HCT116 (cell line): ENCODE measurements at regions not wholly inside any gene's neighbourhood (a gene's known extent, or its start where the extent isn't known, plus 50 kb on each side); places are given as distances from the start of the nearest gene placed in this dataset.

ENCODE experiments used
- ATAC-seq: fragments of 200-7000 bp; cut with Tn5 transposase; 2 replicates; pipeline ENCODE4 v1.9.1; 2020; ENCODE audit warnings: mild to moderate bottlenecking, moderate library complexity
- BruUV-seq: library from RNA; stranded (reverse); fragments of 400-500 nt; replicated peaks from 2 replicates; lab custom pipeline; 2021; lab: Mats Ljungman, UMichigan
- CTCF ChIA-PET: fragments of 300-600 bp; sonication (Branson Sonifier 250); formaldehyde crosslinking; loops from one replicate; lab custom pipeline; 2021; ENCODE audit warnings: antibody characterized with exemption; lab: Charles Lee
- POLR2A ChIA-PET: fragments of 300-600, 350-600 bp; sonication (Branson Sonifier 250); formaldehyde crosslinking; loops from one replicate; lab custom pipeline; 2021; ENCODE audit warnings: antibody characterized with exemption; lab: Charles Lee
- RAD21 ChIA-PET, 2 experiments: fragments of 300-600 bp; sonication (Branson Sonifier 250); formaldehyde crosslinking; loops; one replicate each; lab custom pipeline; 2023; ENCODE audit warnings: low total read pairs in 2 of 2; ENCODE audit not compliant: uncharacterized antibody in 2 of 2, unreplicated experiment in 2 of 2, low non-redundant PET in 1 of 2; lab: Charles Lee
- DNase-seq: peaks from one replicate; pipeline ENCODE4 v3.0.0-alpha.2; 2010; ENCODE audit warnings: low read depth, low spot score
- H2AFZ ChIP-seq: fragments of 200-600 bp; shearing (Covaris generic), sonication (generic); 2 replicates; pipeline ENCODE4 v1.6.1; 2017; ENCODE audit warnings: low read depth, mixed run types, mixed read lengths, antibody characterized with exemption, low read length; ENCODE audit not compliant: poor library complexity, severe bottlenecking
- H3K27ac ChIP-seq: 2 replicates; pipeline ENCODE4 v1.5.1; 2012; ENCODE audit warnings: low read depth, low read length
- H3K27me3 ChIP-seq: fragments of 200-600 bp; sonication (generic); 2 replicates; pipeline ENCODE4 v1.6.1; 2016; ENCODE audit warnings: mixed run types, low read length, mixed read lengths; ENCODE audit not compliant: insufficient read depth
- H3K36me3 ChIP-seq, 2 experiments: fragments of 200-500 bp in 1 of 2; fragments of 200-600 bp in 1 of 2; sonication (Bioruptor generic) in 1 of 2; sonication (generic) in 1 of 2; 2 replicates each; pipeline versions ENCODE4 v1.5.1 to v1.6.1; 2014 to 2016; ENCODE audit warnings: low read length in 2 of 2, inconsistent platforms in 1 of 2, mixed read lengths in 1 of 2, mixed run types in 1 of 2; ENCODE audit not compliant: insufficient read depth in 2 of 2, control insufficient read depth in 1 of 2
- H3K4me1 ChIP-seq, 2 experiments: fragments of 200-600 bp in 1 of 2; sonication (generic) in 1 of 2; 2 replicates each; pipeline versions ENCODE4 v1.5.1 to v1.6.1; 2012 to 2017; ENCODE audit warnings: low read length in 2 of 2, inconsistent platforms in 1 of 2, mild to moderate bottlenecking in 1 of 2, mixed read lengths in 1 of 2, mixed run types in 1 of 2, moderate library complexity in 1 of 2; ENCODE audit not compliant: insufficient read depth in 2 of 2, control insufficient read depth in 1 of 2
- H3K4me2 ChIP-seq: fragments of 200-600 bp; sonication (generic); 2 replicates; pipeline ENCODE4 v1.6.1; 2017; ENCODE audit warnings: mixed run types, low read length, mixed read lengths
- H3K4me3 ChIP-seq, 2 experiments: fragments of 200-600 bp in 1 of 2; sonication (generic) in 1 of 2; replicated peaks in 1 of 2; 2 replicates each; pipeline ENCODE4 v1.5.1; 2011 to 2016; ENCODE audit warnings: low read length in 2 of 2, control low read depth in 1 of 2, low read depth in 1 of 2, mild to moderate bottlenecking in 1 of 2, mixed read lengths in 1 of 2, mixed run types in 1 of 2
- H3K79me2 ChIP-seq: fragments of 200-600 bp; sonication (generic); 2 replicates; pipeline ENCODE4 v1.6.1; 2017; ENCODE audit warnings: mild to moderate bottlenecking, mixed run types, low read length, moderate library complexity, mixed read lengths; ENCODE audit not compliant: insufficient read depth
- H3K9ac ChIP-seq: fragments of 200-600 bp; sonication (generic); 2 replicates; pipeline ENCODE4 v1.6.1; 2016; ENCODE audit warnings: low read length, mixed read lengths
- H3K9me2 ChIP-seq: fragments of 200-600 bp; sonication (generic), shearing (Covaris generic); 2 replicates; pipeline ENCODE4 v1.6.1; 2017; ENCODE audit warnings: mixed run types, mild to moderate bottlenecking, moderate library complexity; ENCODE audit not compliant: insufficient read depth
- H3K9me3 ChIP-seq, 2 experiments: fragments of 200-500 bp in 1 of 2; fragments of 200-600 bp in 1 of 2; sonication (Bioruptor generic) in 1 of 2; sonication (generic) in 1 of 2; 2 replicates each; pipeline ENCODE4 v1.6.1; 2014 to 2017; ENCODE audit warnings: low read length in 2 of 2, mixed read lengths in 2 of 2, inconsistent platforms in 1 of 2, low read depth in 1 of 2, mild to moderate bottlenecking in 1 of 2, mixed run types in 1 of 2, moderate library complexity in 1 of 2; ENCODE audit not compliant: control insufficient read depth in 1 of 2, insufficient read depth in 1 of 2
- H4K20me1 ChIP-seq: fragments of 200-600 bp; sonication (generic), shearing (Covaris generic); 2 replicates; pipeline ENCODE4 v1.6.1; 2017; ENCODE audit warnings: mixed run types, mild to moderate bottlenecking, moderate library complexity; ENCODE audit not compliant: insufficient read depth
- CBX3 ChIP-seq: IDR thresholded peaks from 2 replicates; pipeline ENCODE4 v1.6.1; 2012; ENCODE audit warnings: low read depth
- CEBPB ChIP-seq: IDR thresholded peaks from 2 replicates; pipeline ENCODE4 v1.6.1; 2012; ENCODE audit warnings: low read depth
- CTCF ChIP-seq, 3 experiments: fragments of 200-600 bp in 1 of 3; sonication (generic) in 1 of 3; IDR thresholded peaks in 2 of 3; conservative IDR thresholded peaks in 1 of 3; 2 replicates each; pipeline ENCODE4 v1.5.1; 2012 to 2017; ENCODE audit warnings: low read depth in 2 of 3, low read length in 2 of 3, antibody characterized with exemption in 1 of 3, borderline replicate concordance in 1 of 3, control low read depth in 1 of 3, mild to moderate bottlenecking in 1 of 3, mixed read lengths in 1 of 3, mixed run types in 1 of 3, moderate library complexity in 1 of 3; ENCODE audit not compliant: insufficient read depth in 1 of 3
- EGR1 ChIP-seq: IDR thresholded peaks from 2 replicates; pipeline ENCODE4 v1.6.1; 2012; ENCODE audit warnings: low read depth
- ELF1 ChIP-seq: IDR thresholded peaks from 2 replicates; pipeline ENCODE4 v1.6.1; 2012; ENCODE audit warnings: low read depth, borderline replicate concordance
- EZH2 ChIP-seq: fragments of 200-600 bp; sonication (generic); IDR thresholded peaks from 2 replicates; pipeline ENCODE4 v1.6.1; 2017; ENCODE audit warnings: antibody characterized with exemption, mixed run types
- JUND ChIP-seq: IDR thresholded peaks from 2 replicates; pipeline ENCODE4 v1.6.1; 2012
- MAX ChIP-seq: IDR thresholded peaks from 2 replicates; pipeline ENCODE4 v1.6.1; 2012
- POLR2A ChIP-seq: IDR thresholded peaks from 2 replicates; pipeline ENCODE4 v1.7.0; 2011; ENCODE audit warnings: borderline replicate concordance; ENCODE audit not compliant: insufficient read depth, insufficient read length; ENCODE audit errors: extremely low read depth
- RAD21 ChIP-seq: IDR thresholded peaks from 2 replicates; pipeline ENCODE4 v1.6.1; 2012; ENCODE audit warnings: low read depth, mild to moderate bottlenecking
- REST ChIP-seq: IDR thresholded peaks from 2 replicates; pipeline ENCODE4 v1.6.1; 2012; ENCODE audit warnings: low read depth
- SIN3A ChIP-seq: IDR thresholded peaks from 2 replicates; pipeline ENCODE4 v1.6.1; 2012; ENCODE audit warnings: low read depth
- SP1 ChIP-seq: IDR thresholded peaks from 2 replicates; pipeline ENCODE4 v1.6.1; 2012; ENCODE audit warnings: low read depth
- SRF ChIP-seq: IDR thresholded peaks from 2 replicates; pipeline ENCODE4 v1.6.1; 2012; ENCODE audit warnings: low read depth
- TCF7L2 ChIP-seq: IDR thresholded peaks from 2 replicates; pipeline ENCODE4 v1.7.0; 2011; ENCODE audit warnings: borderline replicate concordance, inconsistent platforms; ENCODE audit not compliant: insufficient read depth, insufficient read length; ENCODE audit errors: extremely low read depth
- YY1 ChIP-seq: IDR thresholded peaks from 2 replicates; pipeline ENCODE4 v1.6.1; 2011; ENCODE audit warnings: low read length, low read depth, moderate library complexity, mild to moderate bottlenecking; ENCODE audit not compliant: insufficient replicate concordance; ENCODE audit errors: extremely low read depth
- ZBTB33 ChIP-seq: IDR thresholded peaks from 2 replicates; pipeline ENCODE4 v1.6.1; 2011; ENCODE audit warnings: mild to moderate bottlenecking, low read length, moderate library complexity; ENCODE audit not compliant: insufficient replicate concordance; ENCODE audit errors: extremely low read depth
- ZFX ChIP-seq: fragments of 450-650 bp; IDR thresholded peaks from 2 replicates; pipeline ENCODE4 v1.6.1; 2017
- ZNF274 ChIP-seq: fragments of 200-500 bp; sonication (Bioruptor generic); IDR thresholded peaks from 2 replicates; pipeline ENCODE4 v1.6.1; 2014; ENCODE audit warnings: mild to moderate bottlenecking, low read depth, low read length, inconsistent platforms
- intact Hi-C: fragments of 100-400 bp; cut with micrococcal nuclease; formaldehyde crosslinking; loops from 2 replicates; pipeline ENCODE4 v1.10.0; 2022

- Histone ChIP-seq H3K27me3 (0 out of 2 replicates have a peak, but pooled peaks cover 11% of the 10 kb centered on the region), H3K4me1 (no peaks in the 10 kb centered on the region), H3K9me2 (no peaks in the 10 kb centered on the region), H3K27ac (no peak overlapping the region), H3K9me3 (no peaks in the 10 kb centered on the region), H3K79me2 (no peaks in the 10 kb centered on the region), H4K20me1 (no peaks in the 10 kb centered on the region), H3K4me3 (no peak overlapping the region), H2AFZ (no peak overlapping the region), H3K36me3 (no peaks in the 10 kb centered on the region), H3K9ac (no peak overlapping the region), H3K4me2 (no peak overlapping the region)
- no peak for DNase-seq
- POLR2A ChIA-PET, result no interaction called here
- intact Hi-C loops, result no loop called here
- RAD21 ChIA-PET, result no interaction called here
- CTCF ChIA-PET, result no interaction called here
- no TSS peak for BruUV-seq
- TF ChIP-seq POLR2A (no peak), CEBPB (no peak), SRF (no peak), ZFX (no peak), YY1 (no peak), RAD21 (no peak), SP1 (no peak), REST (no peak), MAX (no peak), EGR1 (no peak), CBX3 (no peak), JUND (no peak), ZBTB33 (no peak), EZH2 (no peak), ELF1 (no peak), ZNF274 (no peak), SIN3A (no peak), CTCF (IDR thresholded peaks at IDR 0.05 in 2 of 3, conservative IDR thresholded peaks at IDR 0.05 in 1 of 3; ENCODE audit: borderline replicate concordance in 1 of 3, insufficient read depth in 1 of 3, low read depth in 2 of 3, low read length in 2 of 3) (no peak), TCF7L2 (no peak)
- no peak for ATAC-seq
Observed at GRCh38 chr9:99736291-99736690, 85.4 kb upstream of the NR4A3 start.
